Effector memory CD8-positive, alpha-beta T cell (primary cell): ENCODE measurements at regions not wholly inside any gene's neighbourhood (a gene's known extent, or its start where the extent isn't known, plus 50 kb on each side); places are given as distances from the start of the nearest gene placed in this dataset.

Source experiments
- ATAC-seq: fragments of 150-1000 bp; cut with Tn5 transposase; replicated peaks from 2 replicates; pipeline ENCODE4 v1.10.0; 2021; ENCODE audit warnings: mild to moderate bottlenecking, moderate library complexity
- DNase-seq, 3 experiments: peaks; one replicate each; pipeline ENCODE4 v3.0.0; 2021
- H3K27ac Mint-ChIP-seq, 2 donors: one replicate each; pipeline ENCODE4 v1.8.0; 2022; ENCODE audit warnings: mild to moderate bottlenecking in 2 of 2, mixed read lengths in 2 of 2, moderate library complexity in 2 of 2
- H3K27me3 Mint-ChIP-seq, 2 donors: one replicate each; pipeline ENCODE4 v1.8.0; 2022; ENCODE audit warnings: mixed read lengths in 2 of 2
- H3K36me3 Mint-ChIP-seq: one replicate; pipeline ENCODE4 v1.8.0; 2022; ENCODE audit warnings: mild to moderate bottlenecking, moderate library complexity, mixed read lengths; ENCODE audit not compliant: insufficient read depth
- H3K4me1 Mint-ChIP-seq, 2 donors: one replicate each; pipeline ENCODE4 v1.8.0; 2022; ENCODE audit warnings: low read depth in 2 of 2, mixed read lengths in 2 of 2
- H3K4me3 Mint-ChIP-seq, 2 donors: one replicate each; pipeline ENCODE4 v1.8.0; 2022; ENCODE audit warnings: mild to moderate bottlenecking in 2 of 2, mixed read lengths in 2 of 2, moderate library complexity in 2 of 2
- H3K9me3 Mint-ChIP-seq, 2 donors: one replicate each; pipeline ENCODE4 v1.8.0; 2022; ENCODE audit warnings: mixed read lengths in 2 of 2

DNA sequence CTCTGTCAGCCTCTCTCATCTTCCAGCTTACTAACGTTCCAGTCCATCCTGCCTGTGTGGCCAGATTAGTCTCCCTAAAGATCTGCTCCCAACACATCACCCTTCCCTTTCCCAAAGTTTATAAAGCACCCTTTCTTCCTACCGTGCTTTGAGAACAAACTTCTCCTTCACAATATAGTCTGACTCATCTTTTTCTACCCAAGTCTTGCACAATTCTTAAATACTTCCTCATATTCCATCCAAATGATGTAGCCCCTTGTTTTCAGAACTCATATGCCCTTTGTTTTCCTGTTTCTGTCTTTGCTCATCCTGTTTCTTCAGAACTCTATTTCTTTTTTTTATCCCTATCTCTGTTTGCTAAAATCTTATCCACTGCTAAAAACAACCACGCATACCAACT lies 326.8 kb downstream of the MFSD1 start:
- Mint-ChIP-seq H3K4me1 (no peaks in the 10 kb centered on the region), H3K27me3 (no peaks in the 10 kb centered on the region), H3K9me3 (peaks cover 3 to 15% of the 10 kb centered on the region in 2 donors), H3K4me3 (no peak overlapping the region), H3K27ac (no peak overlapping the region), H3K36me3 (no peaks in the 10 kb centered on the region)
- DNase-seq, result no peak
- no peak for ATAC-seq

DNA sequence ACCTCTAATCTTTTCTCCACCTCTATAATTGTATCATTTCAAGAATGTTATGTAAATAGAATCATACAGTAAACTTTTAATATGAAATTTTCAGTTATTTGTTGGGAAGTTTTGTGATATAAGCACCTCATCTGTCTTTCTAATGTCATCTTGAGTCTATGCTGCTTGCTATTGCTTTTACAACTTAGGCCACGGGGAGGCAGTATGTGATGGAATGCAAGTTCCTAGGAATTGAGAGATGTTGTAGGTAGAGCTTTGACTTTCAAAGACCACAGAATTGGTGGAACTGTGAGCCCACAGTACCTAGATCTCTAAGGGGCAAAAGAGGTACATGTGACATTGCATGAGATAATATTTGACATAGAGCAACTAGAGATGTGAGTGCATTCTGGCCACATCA lies 328.3 kb downstream of the MFSD1 start:
- no peak for DNase-seq
- no peak overlapping the region for H3K4me3 Mint-ChIP-seq
- no peak overlapping the region for H3K27ac Mint-ChIP-seq
- no peaks in the 10 kb centered on the region for H3K4me1 Mint-ChIP-seq
- H3K9me3 Mint-ChIP-seq, result peaks cover 3 to 4% of the 10 kb centered on the region in 2 donors
- no peak for ATAC-seq
- H3K36me3 Mint-ChIP-seq, result no peaks in the 10 kb centered on the region
- H3K27me3 Mint-ChIP-seq, result no peaks in the 10 kb centered on the region

DNA sequence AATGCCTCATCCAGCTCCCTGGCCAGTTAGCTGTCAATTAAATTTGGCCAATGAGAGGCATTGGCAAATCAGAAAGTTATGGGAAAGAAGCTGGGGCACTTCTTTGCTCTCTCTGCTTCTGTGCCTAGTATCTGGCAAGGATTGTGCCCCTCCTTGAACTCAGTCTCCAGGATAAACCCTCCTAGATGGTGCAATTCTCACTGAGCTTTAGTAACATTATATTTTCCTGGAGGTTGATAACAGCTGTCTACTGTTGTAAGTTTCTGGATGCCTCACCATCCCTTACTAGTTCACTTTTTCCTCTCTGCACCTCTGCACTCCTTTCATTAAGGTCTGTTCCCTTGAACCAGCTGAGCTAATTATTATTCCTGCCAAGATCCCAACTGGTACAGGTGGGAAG lies 329.5 kb downstream of the MFSD1 start:
- no peak for ATAC-seq
- Mint-ChIP-seq H3K4me3 (no peak overlapping the region), H3K27ac (no peak overlapping the region), H3K9me3 (peaks cover 6 to 8% of the 10 kb centered on the region in 2 donors), H3K36me3 (no peaks in the 10 kb centered on the region), H3K4me1 (no peaks in the 10 kb centered on the region), H3K27me3 (no peaks in the 10 kb centered on the region)
- no peak for DNase-seq

DNA sequence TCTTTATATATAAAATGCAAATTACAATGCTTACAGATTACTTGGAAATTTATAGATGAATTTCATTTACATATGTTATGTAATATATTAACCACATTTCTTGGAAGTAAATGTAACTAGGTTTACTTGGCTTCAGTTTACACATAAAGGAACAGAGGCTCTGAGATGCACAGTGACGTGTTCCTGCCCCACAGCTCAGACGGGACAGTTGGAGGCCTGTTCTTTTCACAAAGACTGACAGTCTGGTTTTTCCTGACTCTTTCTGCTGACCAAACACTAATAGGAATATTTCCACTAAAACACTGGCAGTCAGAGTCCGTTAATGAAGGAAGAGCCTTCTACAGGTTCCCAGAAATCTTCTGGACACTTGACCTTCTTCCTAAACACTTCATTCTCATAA lies 336.1 kb downstream of the MFSD1 start:
- H3K27me3 Mint-ChIP-seq, result no peaks in the 10 kb centered on the region
- ATAC-seq, result no peak

DNA sequence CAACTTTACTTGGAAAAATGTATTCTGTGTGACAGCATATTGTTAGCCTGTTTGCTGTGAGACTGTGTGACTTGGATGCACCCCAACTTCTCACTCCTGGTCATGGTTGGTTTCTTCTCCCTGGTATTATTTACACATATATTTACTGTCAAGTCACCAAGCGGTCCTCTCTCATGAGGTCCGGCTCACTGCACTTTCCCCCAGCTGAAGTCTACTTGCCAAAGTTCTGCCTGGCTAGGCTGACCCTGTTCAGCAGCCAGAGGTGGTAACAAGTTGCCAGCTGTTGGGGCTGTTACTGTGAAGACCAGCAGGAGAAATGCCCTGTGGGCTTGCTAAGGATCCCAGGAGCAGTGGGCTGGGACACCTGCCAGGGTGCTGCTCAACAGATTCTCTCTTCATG lies 337.5 kb downstream of the MFSD1 start:
- DNase-seq (no peak), ATAC-seq (no peak)
- Mint-ChIP-seq H3K36me3 (no peaks in the 10 kb centered on the region), H3K4me3 (no peak overlapping the region), H3K9me3 (peaks cover 3 to 8% of the 10 kb centered on the region in 2 donors), H3K27ac (no peak overlapping the region), H3K4me1 (no peaks in the 10 kb centered on the region), H3K27me3 (no peaks in the 10 kb centered on the region)

More for the DNA sequence above, 336.1 kb downstream of the MFSD1 start:
- no peak for DNase-seq
- Mint-ChIP-seq H3K27ac (no peak overlapping the region), H3K9me3 (peaks cover 3 to 8% of the 10 kb centered on the region in 2 donors), H3K4me1 (no peaks in the 10 kb centered on the region), H3K36me3 (no peaks in the 10 kb centered on the region), H3K4me3 (no peak overlapping the region)

DNA sequence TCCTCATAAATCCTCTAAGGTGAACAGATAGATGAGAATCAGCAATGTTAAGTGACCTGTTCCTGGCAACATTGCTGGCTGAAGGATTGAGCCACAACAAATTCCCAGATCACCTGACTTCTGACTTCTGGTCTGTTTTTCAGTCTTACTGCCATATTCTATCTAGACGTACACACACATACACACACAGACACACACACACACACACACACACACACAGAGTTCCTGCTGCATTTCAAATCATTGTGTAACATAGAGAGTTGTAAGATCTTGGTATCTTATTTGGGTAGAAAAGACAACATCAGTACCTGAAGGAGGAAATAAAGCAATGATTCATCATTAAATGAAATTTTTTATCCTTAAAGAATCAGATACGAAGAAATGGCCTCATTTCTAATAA lies 342.6 kb downstream of the MFSD1 start:
- no peak for ATAC-seq

DNA sequence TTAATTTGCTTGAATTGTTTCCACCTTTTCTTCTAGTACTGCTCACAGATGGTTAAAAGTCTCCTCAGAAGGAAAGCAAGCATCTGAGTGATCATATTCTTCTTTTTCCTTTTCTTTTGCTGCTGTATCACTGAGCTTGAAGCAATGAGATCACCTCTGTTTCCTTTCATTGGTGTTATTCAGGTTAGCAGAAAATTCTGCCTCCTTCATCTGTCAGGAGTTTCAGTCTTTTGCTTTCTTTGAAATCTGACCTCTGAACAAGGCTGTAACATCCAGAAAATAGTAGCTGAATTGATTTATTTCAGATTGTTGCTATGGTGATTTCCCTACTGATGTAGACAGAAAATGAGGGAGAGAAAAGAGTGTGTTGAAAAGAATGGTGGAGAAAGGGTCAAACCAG lies 343.0 kb downstream of the MFSD1 start:
- no peak for DNase-seq
- ATAC-seq, result no peak
- no peak overlapping the region for H3K4me3 Mint-ChIP-seq
- H3K9me3 Mint-ChIP-seq, result no peaks in the 10 kb centered on the region
- H3K27me3 Mint-ChIP-seq, result no peaks in the 10 kb centered on the region
- no peaks in the 10 kb centered on the region for H3K4me1 Mint-ChIP-seq
- no peaks in the 10 kb centered on the region for H3K36me3 Mint-ChIP-seq
- H3K27ac Mint-ChIP-seq, result no peak overlapping the region

More for the DNA sequence above, 342.6 kb downstream of the MFSD1 start:
- H3K36me3 Mint-ChIP-seq, result no peaks in the 10 kb centered on the region
- no peaks in the 10 kb centered on the region for H3K4me1 Mint-ChIP-seq
- H3K9me3 Mint-ChIP-seq, result no peaks in the 10 kb centered on the region
- no peak for DNase-seq
- no peak overlapping the region for H3K27ac Mint-ChIP-seq
- H3K27me3 Mint-ChIP-seq, result no peaks in the 10 kb centered on the region
- H3K4me3 Mint-ChIP-seq, result no peak overlapping the region

DNA sequence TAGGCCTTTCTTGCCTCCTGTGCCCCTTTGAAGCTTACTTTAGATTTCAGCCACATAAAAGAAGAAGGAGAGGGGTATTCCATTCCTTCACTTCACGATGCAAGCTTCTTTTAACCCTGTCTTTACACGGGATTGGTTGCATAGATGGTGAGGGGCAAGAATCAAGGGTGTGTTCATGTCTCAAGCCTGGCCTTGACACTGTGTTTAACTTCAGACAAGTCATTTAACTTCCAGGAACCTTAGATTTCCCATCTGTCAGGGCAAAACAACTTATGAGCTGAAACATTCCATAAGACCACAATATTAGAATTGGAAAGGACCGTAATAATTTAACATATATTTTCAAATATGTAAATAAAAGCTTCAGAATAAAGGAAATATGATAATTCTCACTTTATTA lies 344.5 kb downstream of the MFSD1 start:
- H3K27me3 Mint-ChIP-seq, result no peaks in the 10 kb centered on the region
- H3K9me3 Mint-ChIP-seq, result no peaks in the 10 kb centered on the region
- H3K36me3 Mint-ChIP-seq, result no peaks in the 10 kb centered on the region
- no peak overlapping the region for H3K27ac Mint-ChIP-seq
- no peaks in the 10 kb centered on the region for H3K4me1 Mint-ChIP-seq
- ATAC-seq, result no peak
- H3K4me3 Mint-ChIP-seq, result no peak overlapping the region
- DNase-seq, result no peak

DNA sequence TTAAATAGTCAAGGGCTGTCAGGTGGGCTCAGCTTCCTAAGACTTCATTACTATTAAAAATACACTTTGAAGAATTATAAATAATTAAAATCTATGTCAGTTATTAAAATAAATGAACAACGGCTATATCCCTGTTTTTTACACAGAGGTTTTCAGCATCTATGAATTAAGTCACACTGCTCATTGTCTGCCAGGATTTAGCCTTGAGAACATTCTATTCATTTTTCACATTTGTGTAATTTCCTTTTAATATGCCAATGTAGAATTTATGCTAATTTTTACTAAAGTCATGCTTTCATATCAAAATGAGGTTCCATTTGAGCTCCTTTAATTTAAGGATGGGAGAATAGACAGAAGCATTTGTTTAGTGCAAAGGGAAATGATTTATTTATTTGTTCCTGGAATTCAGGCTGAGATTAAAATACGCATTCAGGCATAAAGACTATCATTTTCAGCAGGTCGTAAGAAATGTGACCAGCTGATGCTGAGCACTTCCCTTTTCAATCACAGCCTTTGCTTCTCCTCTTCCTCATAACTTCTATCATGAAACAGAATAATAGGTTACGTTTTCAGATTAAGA lies 345.1 kb downstream of the MFSD1 start:
- no peak overlapping the region for H3K4me3 Mint-ChIP-seq
- H3K27ac Mint-ChIP-seq, result no peak overlapping the region
- H3K4me1 Mint-ChIP-seq, result no peaks in the 10 kb centered on the region
- DNase-seq, result no peak
- H3K27me3 Mint-ChIP-seq, result no peaks in the 10 kb centered on the region
- no peak for ATAC-seq
- H3K9me3 Mint-ChIP-seq, result no peaks in the 10 kb centered on the region
- H3K36me3 Mint-ChIP-seq, result no peaks in the 10 kb centered on the region

DNA sequence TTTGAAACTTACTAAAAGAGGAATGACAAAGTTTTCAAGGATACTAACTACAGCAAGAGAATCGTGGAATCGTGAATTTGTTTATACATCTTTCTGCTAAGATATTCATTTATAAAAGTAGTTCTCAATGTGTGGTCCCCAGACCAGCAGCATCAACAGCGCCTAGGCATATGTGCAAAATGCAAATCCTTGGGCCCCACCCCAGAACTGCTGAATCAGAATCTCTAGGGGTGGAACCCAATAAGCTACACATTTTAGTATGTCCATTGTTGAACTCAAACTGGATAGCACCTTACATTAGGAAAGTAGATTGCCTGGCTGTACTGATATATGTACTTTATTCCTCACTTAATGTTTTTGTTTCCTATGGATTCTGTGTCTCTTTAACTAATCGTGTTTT lies 346.0 kb downstream of the MFSD1 start:
- ATAC-seq (no peak), DNase-seq (no peak)
- no peaks in the 10 kb centered on the region for H3K36me3 Mint-ChIP-seq
- H3K4me1 Mint-ChIP-seq, result no peaks in the 10 kb centered on the region
- no peak overlapping the region for H3K4me3 Mint-ChIP-seq
- no peaks in the 10 kb centered on the region for H3K9me3 Mint-ChIP-seq
- no peaks in the 10 kb centered on the region for H3K27me3 Mint-ChIP-seq
- H3K27ac Mint-ChIP-seq, result no peak overlapping the region

DNA sequence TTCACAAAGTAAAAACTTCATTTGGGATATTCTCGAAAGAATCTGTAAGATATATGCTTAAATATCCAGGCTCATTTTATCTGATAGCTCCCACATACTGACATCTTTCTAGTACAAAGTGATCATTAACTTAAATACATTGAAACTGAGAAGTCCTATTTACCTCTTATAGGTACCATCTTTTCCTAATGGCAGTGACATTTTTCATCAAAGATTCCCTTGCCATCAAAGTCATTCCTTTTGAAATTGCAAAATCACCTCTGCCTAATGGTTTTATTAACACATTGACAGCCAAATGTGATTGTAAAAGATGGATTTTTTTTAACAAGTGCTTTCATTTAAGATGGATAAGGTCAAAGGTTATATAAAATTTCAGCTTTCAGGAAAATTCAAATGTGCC lies 346.6 kb downstream of the MFSD1 start:
- no peaks in the 10 kb centered on the region for H3K36me3 Mint-ChIP-seq
- no peaks in the 10 kb centered on the region for H3K27me3 Mint-ChIP-seq
- H3K4me1 Mint-ChIP-seq, result no peaks in the 10 kb centered on the region
- DNase-seq (no peak), ATAC-seq (no peak)
- H3K4me3 Mint-ChIP-seq, result no peak overlapping the region
- no peaks in the 10 kb centered on the region for H3K9me3 Mint-ChIP-seq
- H3K27ac Mint-ChIP-seq, result no peak overlapping the region

DNA sequence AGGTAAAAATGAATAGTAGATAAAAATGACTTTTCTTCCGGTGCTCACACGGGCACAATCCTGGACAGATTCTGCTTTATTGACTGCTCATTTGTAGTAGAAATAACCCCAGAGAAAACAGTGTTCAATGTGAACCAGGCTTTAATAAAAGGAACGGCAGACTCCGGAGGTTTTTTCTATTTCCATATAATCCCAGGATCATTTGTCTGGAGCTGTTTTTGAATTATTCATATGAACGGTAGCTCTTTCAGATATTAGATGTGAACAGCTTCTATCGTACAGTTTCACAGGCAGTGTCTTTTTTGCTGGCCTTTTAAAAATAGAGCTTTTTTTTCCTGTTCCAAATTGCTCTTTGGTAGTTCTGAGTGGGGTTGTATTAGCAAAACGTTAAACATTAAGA lies 347.3 kb downstream of the MFSD1 start:
- Mint-ChIP-seq H3K9me3 (no peaks in the 10 kb centered on the region), H3K27ac (no peak overlapping the region), H3K4me3 (no peak overlapping the region), H3K4me1 (no peaks in the 10 kb centered on the region), H3K27me3 (no peaks in the 10 kb centered on the region), H3K36me3 (no peaks in the 10 kb centered on the region)
- no peak for DNase-seq
- ATAC-seq, result no peak

DNA sequence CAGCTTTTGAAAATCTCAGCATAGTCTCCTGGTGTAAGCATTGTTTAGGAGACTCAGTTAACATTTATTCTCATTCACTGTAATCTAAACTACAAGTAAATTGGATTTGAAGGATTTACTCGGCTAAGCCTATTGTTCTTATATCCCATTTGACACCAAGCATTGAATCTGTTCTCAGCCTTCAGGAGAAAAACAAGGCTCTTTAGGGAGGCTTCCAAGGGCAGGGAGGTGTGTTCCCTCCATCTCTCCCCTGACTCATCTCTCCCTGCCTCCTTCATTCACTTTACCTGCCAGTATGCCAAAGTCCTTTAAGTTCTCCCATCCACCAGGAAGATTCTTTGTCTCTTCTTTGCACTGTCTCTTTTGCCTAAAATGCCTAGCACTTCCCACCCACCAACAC lies 347.8 kb downstream of the MFSD1 start:
- Mint-ChIP-seq H3K4me3 (no peak overlapping the region), H3K27me3 (no peaks in the 10 kb centered on the region), H3K4me1 (no peaks in the 10 kb centered on the region), H3K27ac (no peak overlapping the region), H3K36me3 (no peaks in the 10 kb centered on the region), H3K9me3 (no peaks in the 10 kb centered on the region)
- DNase-seq (no peak), ATAC-seq (no peak)

DNA sequence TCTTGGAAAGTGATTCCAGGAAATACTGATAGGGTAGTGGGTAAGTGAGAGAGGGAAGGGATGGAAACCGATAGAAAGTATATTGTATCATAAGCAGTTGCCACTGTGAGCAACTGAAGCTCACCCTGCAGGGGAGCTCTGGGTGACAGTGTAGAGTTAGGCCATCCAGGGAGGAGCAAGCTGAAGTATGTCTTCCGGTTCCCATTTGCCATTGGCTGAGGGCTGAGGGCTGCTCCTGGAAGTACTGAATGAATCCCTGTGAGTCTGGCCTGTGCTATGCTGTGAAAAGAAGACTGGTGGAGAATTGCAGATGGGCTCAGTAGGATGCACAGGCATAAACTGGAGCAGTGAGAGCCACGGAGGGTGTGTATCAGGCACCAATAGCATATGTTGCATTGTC lies 348.3 kb downstream of the MFSD1 start:
- ATAC-seq (no peak), DNase-seq (no peak)
- Mint-ChIP-seq H3K27ac (no peak overlapping the region), H3K36me3 (no peaks in the 10 kb centered on the region), H3K27me3 (no peaks in the 10 kb centered on the region), H3K4me1 (no peaks in the 10 kb centered on the region), H3K9me3 (no peaks in the 10 kb centered on the region), H3K4me3 (no peak overlapping the region)

DNA sequence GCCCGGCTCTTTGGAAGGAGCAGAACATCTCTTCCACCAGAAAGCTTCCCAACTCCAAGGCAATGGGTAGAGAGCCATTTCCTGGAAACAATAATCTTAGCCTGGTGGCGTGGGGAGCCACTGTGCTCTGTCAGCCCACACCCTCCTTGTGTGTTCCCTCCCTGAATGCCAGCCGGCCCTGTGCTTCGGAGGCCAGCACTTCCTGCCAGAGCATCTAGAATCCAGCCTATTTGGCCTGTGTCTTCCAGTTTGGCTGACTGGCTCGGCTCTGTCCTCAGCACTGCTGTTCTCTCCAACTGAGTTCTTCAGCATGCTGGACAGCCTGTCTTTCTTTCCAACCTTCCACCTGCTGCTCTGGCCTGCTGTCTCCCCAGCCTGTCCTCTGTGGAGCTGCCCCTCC lies 349.3 kb downstream of the MFSD1 start:
- Mint-ChIP-seq H3K4me3 (no peak overlapping the region), H3K9me3 (no peaks in the 10 kb centered on the region), H3K4me1 (no peaks in the 10 kb centered on the region), H3K27me3 (no peaks in the 10 kb centered on the region), H3K36me3 (no peaks in the 10 kb centered on the region), H3K27ac (no peak overlapping the region)
- no peak for ATAC-seq
- DNase-seq, result no peak
